ENCODE measurements at regions not wholly inside any gene's neighbourhood (a gene's known extent, or its start where the extent isn't known, plus 50 kb on each side); places are given as distances from the start of the nearest gene placed in this dataset.

GRCh38 chr4:169906821-169907220, 119.4 kb downstream of the MFAP3L start:
- TF ChIP-seq CTCF (IDR thresholded peaks at IDR 0.05) (no peak), POLR2A (IDR thresholded peaks at IDR 0.05) (no peak)
